GM12875 (cell line): ENCODE measurements at regions not wholly inside any gene's neighbourhood (a gene's known extent, or its start where the extent isn't known, plus 50 kb on each side); places are given as distances from the start of the nearest gene placed in this dataset.
"Not testable (repeated sequence)": the region's sequence is repeated elsewhere in the genome, so short reads cannot be mapped to it uniquely, and the experiment has no call there.

Source experiments
- H3K4me3 ChIP-seq: one replicate; pipeline ENCODE4 v1.5.1; 2011; ENCODE audit warnings: low read depth, low read length, control low read depth
- CTCF ChIP-seq: IDR thresholded peaks from 2 replicates; pipeline ENCODE4 v1.5.1; 2011; ENCODE audit warnings: low read depth, mild to moderate bottlenecking, control low read depth, inconsistent platforms, low read length, moderate library complexity, borderline replicate concordance; ENCODE audit not compliant: insufficient read depth

- H3K4me3 ChIP-seq, result no peak overlapping the region
- TF ChIP-seq CTCF, result no peak
These were observed 114.0 kb downstream of the FHIP1A start for GRCh38 chr4:151522866-151523519.

GRCh38 chr4:151524610-151525009 is 115.6 kb downstream of the FHIP1A start:
- no peak for TF ChIP-seq CTCF
- no peak overlapping the region for H3K4me3 ChIP-seq

- not testable (repeated sequence) for H3K4me3 ChIP-seq
These were observed 117.5 kb downstream of the FHIP1A start for GRCh38 chr4:151526489-151526888.

GRCh38 chr4:151527699-151528098 is 118.7 kb downstream of the FHIP1A start:
- TF ChIP-seq CTCF, result no peak
- H3K4me3 ChIP-seq, result no peak overlapping the region

GRCh38 chr4:151529187-151529586 is 120.2 kb downstream of the FHIP1A start:
- TF ChIP-seq CTCF, result no peak
- no peak overlapping the region for H3K4me3 ChIP-seq

GRCh38 chr4:151530230-151530629 is 121.3 kb downstream of the FHIP1A start:
- no peak for TF ChIP-seq CTCF
- no peak overlapping the region for H3K4me3 ChIP-seq

GRCh38 chr4:151530783-151531182 is 121.8 kb downstream of the FHIP1A start:
- no peak for TF ChIP-seq CTCF
- no peak overlapping the region for H3K4me3 ChIP-seq

- no peak overlapping the region for H3K4me3 ChIP-seq
- TF ChIP-seq CTCF, result no peak
These were observed 123.2 kb downstream of the FHIP1A start for GRCh38 chr4:151532001-151532708.
